Fibroblast of pulmonary artery (primary cell): ENCODE measurements at regions not wholly inside any gene's neighbourhood (a gene's known extent, or its start where the extent isn't known, plus 50 kb on each side); places are given as distances from the start of the nearest gene placed in this dataset.
"Not testable (repeated sequence)": the region's sequence is repeated elsewhere in the genome, so short reads cannot be mapped to it uniquely, and the experiment has no call there.

Experiments
- DNase-seq: peaks from one replicate; pipeline ENCODE4 v3.0.0-alpha.2; 2010; ENCODE audit warnings: low read depth
- H3K4me3 ChIP-seq: replicated peaks from 2 replicates; pipeline ENCODE4 v1.5.1; 2011; ENCODE audit warnings: low read depth, mild to moderate bottlenecking, control low read depth, low read length, moderate library complexity
- TF ChIP-seq, protein P1 (sequence below): IDR thresholded peaks from 2 replicates; pipeline ENCODE4 v1.5.1; 2011; ENCODE audit warnings: mild to moderate bottlenecking, control low read depth, low read length, inconsistent platforms; ENCODE audit errors: missing control alignments

GRCh38 chr4:27811948-27812347 is 951.3 kb downstream of the STIM2 start:
- TF ChIP-seq, protein P1, sequence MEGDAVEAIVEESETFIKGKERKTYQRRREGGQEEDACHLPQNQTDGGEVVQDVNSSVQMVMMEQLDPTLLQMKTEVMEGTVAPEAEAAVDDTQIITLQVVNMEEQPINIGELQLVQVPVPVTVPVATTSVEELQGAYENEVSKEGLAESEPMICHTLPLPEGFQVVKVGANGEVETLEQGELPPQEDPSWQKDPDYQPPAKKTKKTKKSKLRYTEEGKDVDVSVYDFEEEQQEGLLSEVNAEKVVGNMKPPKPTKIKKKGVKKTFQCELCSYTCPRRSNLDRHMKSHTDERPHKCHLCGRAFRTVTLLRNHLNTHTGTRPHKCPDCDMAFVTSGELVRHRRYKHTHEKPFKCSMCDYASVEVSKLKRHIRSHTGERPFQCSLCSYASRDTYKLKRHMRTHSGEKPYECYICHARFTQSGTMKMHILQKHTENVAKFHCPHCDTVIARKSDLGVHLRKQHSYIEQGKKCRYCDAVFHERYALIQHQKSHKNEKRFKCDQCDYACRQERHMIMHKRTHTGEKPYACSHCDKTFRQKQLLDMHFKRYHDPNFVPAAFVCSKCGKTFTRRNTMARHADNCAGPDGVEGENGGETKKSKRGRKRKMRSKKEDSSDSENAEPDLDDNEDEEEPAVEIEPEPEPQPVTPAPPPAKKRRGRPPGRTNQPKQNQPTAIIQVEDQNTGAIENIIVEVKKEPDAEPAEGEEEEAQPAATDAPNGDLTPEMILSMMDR: no peak
- DNase-seq: no peak
- H3K4me3 ChIP-seq: no peak overlapping the region

DNA sequence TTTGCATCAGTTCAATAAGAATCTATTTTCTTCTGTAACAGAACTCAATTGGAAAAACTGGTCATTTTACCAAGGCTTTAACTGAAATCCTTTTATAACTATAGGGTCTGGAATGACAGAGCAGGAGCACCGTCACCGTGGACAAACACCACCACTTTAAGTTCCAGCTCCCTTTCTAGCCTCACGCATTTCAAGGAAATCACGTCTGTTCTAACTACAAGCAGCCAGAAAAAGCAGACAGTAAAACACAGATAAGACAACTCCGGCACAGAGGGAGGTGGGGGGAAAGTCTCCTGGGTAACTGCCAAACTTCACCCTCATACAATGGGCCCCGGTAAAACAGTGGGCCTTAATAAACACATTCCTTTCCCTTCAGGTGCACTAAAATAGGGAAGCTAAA is 952.6 kb downstream of the STIM2 start:
- not testable (repeated sequence) for DNase-seq, H3K4me3 ChIP-seq

- not testable (repeated sequence) for DNase-seq, H3K4me3 ChIP-seq
Measured at GRCh38 chr4:27813699-27814425, 953.2 kb downstream of the STIM2 start.

DNA sequence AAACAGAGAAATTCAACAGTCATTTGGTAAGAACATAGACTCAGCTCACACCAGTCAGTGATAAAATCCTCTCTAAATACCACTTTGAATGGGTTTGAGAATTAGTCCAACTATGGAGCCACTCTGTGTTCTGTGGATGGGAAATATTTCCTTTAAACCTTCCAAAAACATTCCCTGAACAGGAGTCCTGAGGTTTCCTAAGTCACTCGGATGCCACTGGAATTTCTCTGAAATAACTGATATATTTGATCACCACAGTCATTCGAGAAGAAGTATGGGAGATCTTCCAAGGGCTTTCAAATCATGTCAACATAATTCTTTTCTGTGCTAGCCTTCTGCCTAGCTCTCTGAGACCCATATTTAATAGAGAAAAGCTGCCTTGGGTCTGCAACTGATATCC is 958.6 kb downstream of the STIM2 start:
- no peak for DNase-seq
- no peak overlapping the region for H3K4me3 ChIP-seq
- TF ChIP-seq, protein P1: no peak

- no peak overlapping the region for H3K4me3 ChIP-seq
- DNase-seq: no peak
- TF ChIP-seq, protein P1: no peak
Measured at GRCh38 chr4:27828843-27829242, 968.2 kb downstream of the STIM2 start.

DNA sequence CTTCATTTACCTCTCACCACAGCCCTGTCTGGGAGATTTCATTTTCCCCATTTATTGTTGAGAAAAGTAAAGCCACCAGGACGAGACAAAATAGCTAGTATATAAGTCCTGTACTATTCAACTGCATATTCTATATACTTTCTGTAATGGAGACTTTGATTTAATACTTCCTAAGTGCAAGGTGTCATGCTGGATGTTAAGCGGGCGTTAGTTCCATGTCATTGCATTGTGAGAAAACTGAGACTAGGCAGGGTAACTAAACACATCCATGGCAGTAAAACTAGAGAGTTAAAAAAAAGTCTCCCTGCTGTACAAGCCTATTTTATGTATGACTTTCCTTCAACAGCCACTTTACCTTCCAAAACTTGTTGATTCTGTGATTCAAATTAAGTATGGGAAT is 969.6 kb downstream of the STIM2 start:
- TF ChIP-seq, protein P1: no peak
- no peak for DNase-seq
- H3K4me3 ChIP-seq: no peak overlapping the region

GRCh38 chr4:27835851-27836250 is 975.2 kb downstream of the STIM2 start:
- no peak overlapping the region for H3K4me3 ChIP-seq
- TF ChIP-seq, protein P1: no peak
- DNase-seq: no peak

GRCh38 chr4:27836523-27836922 is 975.9 kb downstream of the STIM2 start:
- no peak overlapping the region for H3K4me3 ChIP-seq
- DNase-seq: peak; percentile 8
- TF ChIP-seq, protein P1: no peak
